Right lobe of liver (tissue), 6 donors: ENCODE measurements at regions not wholly inside any gene's neighbourhood (a gene's known extent, or its start where the extent isn't known, plus 50 kb on each side); places are given as distances from the start of the nearest gene placed in this dataset.

Experiments
- ATAC-seq, 4 donors: fragments of 200-7000 bp; cut with Tn5 transposase; one replicate each; pipeline ENCODE4 v1.9.1; 2020; ENCODE audit warnings: mild to moderate bottlenecking in 4 of 4, moderate library complexity in 4 of 4
- DNase-seq, 3 donors: peaks; one replicate each; pipeline ENCODE4 v3.0.0-alpha.2; 2020
- H3K27ac ChIP-seq, 3 donors: fragments of 200-600 bp; one replicate each; pipeline ENCODE4 v1.8.0; 2022
- H3K27me3 ChIP-seq, 2 donors: fragments of 200-600 bp; one replicate each; pipeline ENCODE4 v1.8.0; 2022
- H3K36me3 ChIP-seq, 4 donors: fragments of 200-600 bp; sonication (generic) in 1 of 4; one replicate each; pipeline versions ENCODE4 v1.5.1 to v1.8.0; 2017 to 2022; ENCODE audit warnings: control low read depth in 1 of 4
- H3K4me1 ChIP-seq, 4 donors: fragments of 200-600 bp; sonication (generic) in 1 of 4; one replicate each; pipeline versions ENCODE4 v1.5.1 to v1.8.0; 2017 to 2022; ENCODE audit warnings: control low read depth in 1 of 4
- H3K4me3 ChIP-seq, 3 donors: fragments of 200-600 bp; one replicate each; pipeline ENCODE4 v1.8.0; 2022
- H3K9me3 ChIP-seq, 4 donors: fragments of 200-600 bp; sonication (generic) in 1 of 4; one replicate each; pipeline versions ENCODE4 v1.5.1 to v1.8.0; 2017 to 2022; ENCODE audit warnings: control low read depth in 1 of 4
- CTCF ChIP-seq, 4 donors: fragments of 200-600 bp in 3 of 4; fragments of 450-650 bp in 1 of 4; IDR thresholded peaks; one replicate each; pipeline versions ENCODE4 v1.5.1 to v1.8.0; 2016 to 2022; ENCODE audit warnings: antibody characterized with exemption in 4 of 4, mild to moderate bottlenecking in 2 of 4
- POLR2A ChIP-seq: fragments of 450-650 bp; IDR thresholded peaks from one replicate; pipeline ENCODE4 v1.6.1; 2017; ENCODE audit warnings: antibody characterized with exemption, mild to moderate bottlenecking
- WGBS: methylation state at CpG from one replicate; pipeline ENCODE4 v1.1.6; 2018; ENCODE audit warnings: low coverage, low lambda C conversion rate; ENCODE audit not compliant: insufficient coverage; ENCODE audit errors: missing lambda C conversion rate; 5-methylcytosine and 5-hydroxymethylcytosine counted together
- intact Hi-C, 2 donors: fragments of 100-400 bp; cut with DNase I; formaldehyde crosslinking; loops; one replicate each; pipeline versions ENCODE4 v1.11.2 to v1.14.1; 2022
- donor health status: DM: no; HTN: yes; CAD: no.
- donor health status: DM: no; HTN: no; CAD: no.
- donor health status: DM: no; HTN: no; CAD: no.
- donor health status: DM: no; HTN: yes; CAD: no.
- donor health status: DM: no; HTN: yes; CAD: no.

- intact Hi-C loops: no loop called here
- Histone ChIP-seq H3K4me1 (peaks cover 0 to 4% (median 0%) of the 10 kb centered on the region in 4 donors), H3K27ac (no peak overlapping the region), H3K27me3 (no peaks in the 10 kb centered on the region), H3K4me3 (no peak overlapping the region), H3K36me3 (no peaks in the 10 kb centered on the region), H3K9me3 (no peaks in the 10 kb centered on the region)
- WGBS: 82% methylated on average over 1 of the region's 2 CpGs
- TF ChIP-seq POLR2A (no peak), CTCF (IDR thresholded peaks at IDR 0.05) (no peak)
- no peak for ATAC-seq
- no peak for DNase-seq
Measured at GRCh38 chr7:46213154-46213537, 292.1 kb upstream of the IGFBP3 start.

- intact Hi-C loops: no loop called here
- Histone ChIP-seq H3K9me3 (no peaks in the 10 kb centered on the region), H3K4me1 (peaks cover 0 to 4% (median 0%) of the 10 kb centered on the region in 4 donors), H3K27me3 (no peaks in the 10 kb centered on the region), H3K27ac (no peak overlapping the region), H3K36me3 (no peaks in the 10 kb centered on the region), H3K4me3 (no peak overlapping the region)
- ATAC-seq (no peak), DNase-seq (no peak)
- TF ChIP-seq POLR2A: no peak
- no peak for TF ChIP-seq CTCF (IDR thresholded peaks at IDR 0.05)
- WGBS: 70% methylated on average over 5 of the region's 8 CpGs
Measured at GRCh38 chr7:46212425-46213153, 291.5 kb upstream of the IGFBP3 start.

- Histone ChIP-seq H3K36me3 (no peaks in the 10 kb centered on the region), H3K4me1 (no peaks in the 10 kb centered on the region), H3K27ac (no peak overlapping the region), H3K27me3 (no peaks in the 10 kb centered on the region), H3K9me3 (no peaks in the 10 kb centered on the region), H3K4me3 (no peak overlapping the region)
- WGBS: 54% methylated on average over 3 of the region's 3 CpGs
- ATAC-seq (no peak), DNase-seq (no peak)
- intact Hi-C loops: no loop called here
- TF ChIP-seq POLR2A (no peak), CTCF (IDR thresholded peaks at IDR 0.05) (no peak)
Measured at GRCh38 chr7:46210467-46210866, 289.4 kb upstream of the IGFBP3 start.

GRCh38 chr7:46209611-46210388 lies 288.7 kb upstream of the IGFBP3 start:
- DNase-seq (no peak), ATAC-seq (no peak)
- intact Hi-C loops: no loop called here
- whole genome bisulfite sequencing: 96% methylated on average over 5 of the region's 9 CpGs
- TF ChIP-seq CTCF (IDR thresholded peaks at IDR 0.05): no peak
- TF ChIP-seq POLR2A: no peak
- no peaks in the 10 kb centered on the region for H3K4me1 ChIP-seq
- no peak overlapping the region for H3K4me3 ChIP-seq
- no peaks in the 10 kb centered on the region for H3K9me3 ChIP-seq
- no peaks in the 10 kb centered on the region for H3K36me3 ChIP-seq
- no peak overlapping the region for H3K27ac ChIP-seq
- no peaks in the 10 kb centered on the region for H3K27me3 ChIP-seq
